Lung (tissue), 11 donors: ENCODE measurements at regions not wholly inside any gene's neighbourhood (a gene's known extent, or its start where the extent isn't known, plus 50 kb on each side); places are given as distances from the start of the nearest gene placed in this dataset.

Experiments
- ATAC-seq: fragments of 200-7000 bp; cut with Tn5 transposase; one replicate; pipeline ENCODE4 v1.9.1; 2020; ENCODE audit warnings: moderate number of reproducible peaks; ENCODE audit not compliant: insufficient read depth, low FRiP score
- DNase-seq, 3 donors: peaks; one replicate each; pipeline ENCODE4 v3.0.0-alpha.2; 2013 to 2017
- H3K27ac ChIP-seq, 2 donors: one replicate each; pipeline ENCODE4 v1.5.1; 2013; ENCODE audit warnings: mild to moderate bottlenecking in 2 of 2, moderate library complexity in 2 of 2, control low read depth in 1 of 2, inconsistent platforms in 1 of 2, low read depth in 1 of 2, low read length in 1 of 2
- H3K27me3 ChIP-seq, 3 donors: one replicate each; pipeline ENCODE4 v1.5.1; 2013; ENCODE audit warnings: low read length in 2 of 3; ENCODE audit not compliant: control insufficient read depth in 3 of 3, insufficient read depth in 3 of 3
- H3K36me3 ChIP-seq, 4 donors: one replicate each; pipeline ENCODE4 v1.5.1; 2013; ENCODE audit warnings: low read length in 4 of 4, mild to moderate bottlenecking in 1 of 4, moderate library complexity in 1 of 4; ENCODE audit not compliant: control insufficient read depth in 4 of 4, insufficient read depth in 4 of 4
- H3K4me1 ChIP-seq, 5 donors: one replicate each; pipeline ENCODE4 v1.5.1; 2013; ENCODE audit warnings: low read length in 5 of 5, mild to moderate bottlenecking in 2 of 5, moderate library complexity in 1 of 5; ENCODE audit not compliant: control insufficient read depth in 5 of 5, insufficient read depth in 5 of 5
- H3K4me3 ChIP-seq: one replicate; pipeline ENCODE4 v1.5.1; 2013; ENCODE audit warnings: mild to moderate bottlenecking, control low read depth, moderate library complexity
- H3K9ac ChIP-seq, 2 donors: one replicate each; pipeline ENCODE4 v1.5.1; 2013; ENCODE audit warnings: low read length in 2 of 2, control low read depth in 1 of 2; ENCODE audit not compliant: insufficient read depth in 1 of 2
- H3K9me3 ChIP-seq, 4 donors: one replicate each; pipeline ENCODE4 v1.5.1; 2013; ENCODE audit warnings: low read length in 3 of 4, mild to moderate bottlenecking in 1 of 4, moderate library complexity in 1 of 4; ENCODE audit not compliant: control insufficient read depth in 4 of 4, insufficient read depth in 3 of 4
- WGBS, 2 donors: extraction: QIAGEN DNeasy Blood & Tissue Kit; methylation state at CpG; one replicate each; pipeline ENCODE4 v1.1.7; 2013; 5-methylcytosine and 5-hydroxymethylcytosine counted together
- TF ChIP-seq, protein P1 (sequence below): IDR thresholded peaks from 2 replicates; pipeline ENCODE4 v1.5.1; 2012; ENCODE audit warnings: mild to moderate bottlenecking; ENCODE audit errors: control extremely low read depth, extremely low read depth
- donor health status: control.
- donor health status: control.
- donor health status: Bipolar disorder and iron deficiency.
- donor health status: healthy.
- donor health status: DM: yes; HTN: yes; CAD: no.

GRCh38 chr10:2680821-2681220, 386.5 kb upstream of the PFKP start:
- Histone ChIP-seq H3K27me3 (peaks cover 0 to 4% (median 0%) of the 10 kb centered on the region in 3 donors), H3K9me3 (peaks cover 0 to 5% (median 0%) of the 10 kb centered on the region in 4 donors), H3K4me1 (peaks cover 0 to 17% (median 0%) of the 10 kb centered on the region in 5 donors), H3K36me3 (no peaks in the 10 kb centered on the region), H3K4me3 (no peak overlapping the region), H3K9ac (no peak overlapping the region), H3K27ac (no peak overlapping the region)
- no peak for ATAC-seq
- TF ChIP-seq, protein P1, sequence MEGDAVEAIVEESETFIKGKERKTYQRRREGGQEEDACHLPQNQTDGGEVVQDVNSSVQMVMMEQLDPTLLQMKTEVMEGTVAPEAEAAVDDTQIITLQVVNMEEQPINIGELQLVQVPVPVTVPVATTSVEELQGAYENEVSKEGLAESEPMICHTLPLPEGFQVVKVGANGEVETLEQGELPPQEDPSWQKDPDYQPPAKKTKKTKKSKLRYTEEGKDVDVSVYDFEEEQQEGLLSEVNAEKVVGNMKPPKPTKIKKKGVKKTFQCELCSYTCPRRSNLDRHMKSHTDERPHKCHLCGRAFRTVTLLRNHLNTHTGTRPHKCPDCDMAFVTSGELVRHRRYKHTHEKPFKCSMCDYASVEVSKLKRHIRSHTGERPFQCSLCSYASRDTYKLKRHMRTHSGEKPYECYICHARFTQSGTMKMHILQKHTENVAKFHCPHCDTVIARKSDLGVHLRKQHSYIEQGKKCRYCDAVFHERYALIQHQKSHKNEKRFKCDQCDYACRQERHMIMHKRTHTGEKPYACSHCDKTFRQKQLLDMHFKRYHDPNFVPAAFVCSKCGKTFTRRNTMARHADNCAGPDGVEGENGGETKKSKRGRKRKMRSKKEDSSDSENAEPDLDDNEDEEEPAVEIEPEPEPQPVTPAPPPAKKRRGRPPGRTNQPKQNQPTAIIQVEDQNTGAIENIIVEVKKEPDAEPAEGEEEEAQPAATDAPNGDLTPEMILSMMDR: no peak
- DNase-seq: peak in 2 of 3 donors; percentile 5 to 54
- WGBS, 2 donors: 79 to 84% methylated on average over 8 of the region's 8 CpGs

DNA sequence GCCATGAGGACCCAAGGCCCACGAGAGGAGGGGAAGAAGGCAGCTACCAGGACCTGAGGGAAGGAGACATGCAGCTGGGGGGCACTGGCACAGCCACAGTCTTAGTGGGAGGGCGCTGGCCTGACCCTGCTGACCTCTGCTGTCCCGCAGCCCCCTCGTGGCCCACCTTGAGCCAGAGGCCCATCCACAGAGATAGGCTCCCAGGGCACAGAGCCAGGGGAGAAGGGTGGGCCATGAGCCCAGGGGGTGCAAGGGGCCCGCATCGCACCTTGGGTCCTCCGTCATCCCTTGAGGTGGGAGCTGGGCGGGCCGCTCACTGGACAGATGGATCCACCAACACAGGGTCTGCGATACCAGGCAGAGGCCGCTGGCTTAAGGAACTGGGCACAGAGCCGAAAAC, 387.7 kb upstream of the PFKP start:
- no peak overlapping the region for H3K4me3 ChIP-seq
- TF ChIP-seq, protein P1: no peak
- no peaks in the 10 kb centered on the region for H3K27me3 ChIP-seq
- no peak overlapping the region for H3K27ac ChIP-seq
- WGBS, 2 donors: 90 to 93% methylated on average over 12 of the region's 12 CpGs
- ATAC-seq (no peak), DNase-seq (no peak)
- no peak overlapping the region for H3K9ac ChIP-seq
- H3K9me3 ChIP-seq: peaks cover 0 to 5% (median 0%) of the 10 kb centered on the region in 4 donors
- H3K36me3 ChIP-seq: no peaks in the 10 kb centered on the region
- peaks cover 0 to 17% (median 0%) of the 10 kb centered on the region in 5 donors for H3K4me1 ChIP-seq

DNA sequence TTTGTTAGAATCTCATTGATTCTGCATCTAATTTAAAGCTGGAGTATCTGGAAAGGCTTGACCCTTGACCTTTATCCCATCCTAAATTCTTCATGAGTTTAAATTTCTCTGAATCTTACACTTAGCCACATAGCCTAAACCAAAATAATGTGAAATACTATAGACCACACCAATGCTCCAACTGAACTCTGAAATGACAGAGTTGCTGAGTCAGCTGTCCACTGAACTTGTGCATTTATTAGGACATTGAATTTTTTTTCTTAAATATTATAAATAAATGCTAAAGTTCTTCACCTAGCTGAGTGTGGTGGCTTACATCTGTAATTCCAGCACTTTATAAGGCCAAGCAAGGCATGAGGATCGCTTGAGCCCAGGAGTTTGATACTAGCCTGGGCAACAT, 390.9 kb upstream of the PFKP start:
- Histone ChIP-seq H3K4me1 (peaks cover 0 to 10% (median 0%) of the 10 kb centered on the region in 5 donors), H3K27ac (no peak overlapping the region), H3K36me3 (no peaks in the 10 kb centered on the region), H3K9ac (no peak overlapping the region), H3K27me3 (no peaks in the 10 kb centered on the region), H3K4me3 (no peak overlapping the region), H3K9me3 (peaks cover 0 to 5% (median 0%) of the 10 kb centered on the region in 4 donors)
- WGBS, 2 donors: 91 to 95% methylated on average over 1 of the region's 1 CpG
- TF ChIP-seq, protein P1: no peak
- DNase-seq: no peak
- no peak for ATAC-seq

DNA sequence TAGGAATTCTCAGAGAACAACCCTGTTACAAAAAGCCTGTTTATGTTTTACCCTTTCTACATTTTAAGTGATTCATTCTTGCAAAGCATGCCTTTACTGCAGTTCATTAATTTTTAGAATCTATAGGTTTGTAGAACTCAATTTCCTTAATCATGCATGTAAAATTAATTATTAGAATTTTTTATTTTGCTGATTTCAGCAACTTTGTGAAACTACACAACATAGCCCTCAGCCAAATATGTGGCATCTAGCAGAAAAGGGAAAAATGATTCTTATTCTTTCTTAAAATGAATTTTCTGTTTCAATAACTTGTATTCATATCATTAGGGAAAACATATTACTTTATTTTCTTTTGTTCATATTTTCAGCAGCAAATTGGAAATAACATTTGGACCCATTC, 392.9 kb upstream of the PFKP start:
- TF ChIP-seq, protein P1: no peak
- H3K27me3 ChIP-seq: no peaks in the 10 kb centered on the region
- no peaks in the 10 kb centered on the region for H3K36me3 ChIP-seq
- DNase-seq (no peak), ATAC-seq (no peak)
- no peak overlapping the region for H3K4me3 ChIP-seq
- H3K9ac ChIP-seq: no peak overlapping the region
- H3K4me1 ChIP-seq: no peaks in the 10 kb centered on the region
- no peaks in the 10 kb centered on the region for H3K9me3 ChIP-seq
- H3K27ac ChIP-seq: no peak overlapping the region
